ENCODE measurements at regions not wholly inside any gene's neighbourhood (a gene's known extent, or its start where the extent isn't known, plus 50 kb on each side); places are given as distances from the start of the nearest gene placed in this dataset.

GRCh38 chr2:102910724-102911123 is 148.9 kb downstream of the TMEM182 start:
- Mint-ChIP-seq H3K27ac (no peak overlapping the region), H3K36me3 (peaks cover 2% of the 10 kb centered on the region; the same call in 1 of the 2 replicates), H3K4me3 (no peak overlapping the region), H3K4me1 (no peaks in the 10 kb centered on the region), H3K9me3 (peaks cover 50% of the 10 kb centered on the region), H3K27me3 (ENCODE audit: low read depth) (peaks cover 3% of the 10 kb centered on the region; the same call in 1 of the 2 replicates)
- CTCF ChIA-PET = no interaction called here
- POLR2A ChIA-PET = no interaction called here
- DNase-seq (ENCODE audit: low spot score) (no peak), ATAC-seq (no peak)
- no peak for TF ChIP-seq ETV6 (CRISPR knock-in tag; IDR thresholded peaks at IDR 0.05)
- no peak for TF ChIP-seq ZSCAN18 (CRISPR knock-in tag; IDR thresholded peaks at IDR 0.05)
- TF ChIP-seq ZNF121 (CRISPR knock-in tag; IDR thresholded peaks at IDR 0.05) = no peak
- no peak for TF ChIP-seq E2F1 (CRISPR knock-in tag; IDR thresholded peaks at IDR 0.05)
- TF ChIP-seq PREB (CRISPR knock-in tag; IDR thresholded peaks at IDR 0.05; ENCODE audit: borderline replicate concordance) = no peak
- TF ChIP-seq SMAD3 (CRISPR knock-in tag; IDR thresholded peaks at IDR 0.05; ENCODE audit: borderline replicate concordance) = no peak
- TF ChIP-seq NFE2L1 (CRISPR knock-in tag; IDR thresholded peaks at IDR 0.05) = no peak
- TF ChIP-seq FOXK1 (CRISPR knock-in tag; IDR thresholded peaks at IDR 0.05) = no peak
- no peak for TF ChIP-seq USF1 (CRISPR knock-in tag; IDR thresholded peaks at IDR 0.05)
- no peak for TF ChIP-seq JUN (CRISPR knock-in tag; IDR thresholded peaks at IDR 0.05)
- TF ChIP-seq ZNF232 (CRISPR knock-in tag; IDR thresholded peaks at IDR 0.05) = no peak
- no peak for TF ChIP-seq CBFB (CRISPR knock-in tag; IDR thresholded peaks at IDR 0.05; ENCODE audit: low read depth)
- TF ChIP-seq MYBL2 (CRISPR knock-in tag; IDR thresholded peaks at IDR 0.05) = no peak
- TF ChIP-seq ARID4B (CRISPR knock-in tag; IDR thresholded peaks at IDR 0.05; ENCODE audit: borderline replicate concordance) = no peak

- POLR2A ChIA-PET = interaction anchor here (0.6 to 0.7 kb wide), 2 partner anchors 20 to 77 kb away, joined by 3 to 7 read pairs; no protein-coding TSS in a partner anchor
- Mint-ChIP-seq H3K4me1 (peaks cover 7% of the 10 kb centered on the region; the same call in 1 of the 2 replicates), H3K4me3 (no peak overlapping the region), H3K27me3 (ENCODE audit: low read depth) (no peaks in the 10 kb centered on the region), H3K27ac (no peak overlapping the region), H3K9me3 (peaks cover 75% of the 10 kb centered on the region), H3K36me3 (peaks cover 30% of the 10 kb centered on the region)
- no peak for ATAC-seq
- CTCF ChIA-PET = no interaction called here
- no peak for DNase-seq (ENCODE audit: low spot score)
- TF ChIP-seq CDX4 (CRISPR knock-in tag; IDR thresholded peaks at IDR 0.05; ENCODE audit: borderline replicate concordance) (no peak), SMAD4 (CRISPR knock-in tag; IDR thresholded peaks at IDR 0.05) (no peak), CREB1 (CRISPR knock-in tag; IDR thresholded peaks at IDR 0.05) (no peak), TEAD4 (CRISPR knock-in tag; IDR thresholded peaks at IDR 0.05) (no peak), NR1H2 (CRISPR knock-in tag; IDR thresholded peaks at IDR 0.05) (no peak), ZBTB43 (CRISPR knock-in tag; IDR thresholded peaks at IDR 0.05) (no peak), ZNF263 (CRISPR knock-in tag; IDR thresholded peaks at IDR 0.05; ENCODE audit: low read depth) (no peak), AR (CRISPR knock-in tag; IDR thresholded peaks at IDR 0.05) (no peak), NFATC4 (CRISPR knock-in tag; IDR thresholded peaks at IDR 0.05) (no peak)
Measured at GRCh38 chr2:102915128-102915527, 153.3 kb downstream of the TMEM182 start.

Measured in WTC11 (cell line).